ENCODE measurements at regions not wholly inside any gene's neighbourhood (a gene's known extent, or its start where the extent isn't known, plus 50 kb on each side); places are given as distances from the start of the nearest gene placed in this dataset.
A peak's percentile ranks its signal among the peaks of the same experiment; 100 is the strongest.
"Not testable (repeated sequence)": the region's sequence is repeated elsewhere in the genome, so short reads cannot be mapped to it uniquely, and the experiment has no call there.

DNA sequence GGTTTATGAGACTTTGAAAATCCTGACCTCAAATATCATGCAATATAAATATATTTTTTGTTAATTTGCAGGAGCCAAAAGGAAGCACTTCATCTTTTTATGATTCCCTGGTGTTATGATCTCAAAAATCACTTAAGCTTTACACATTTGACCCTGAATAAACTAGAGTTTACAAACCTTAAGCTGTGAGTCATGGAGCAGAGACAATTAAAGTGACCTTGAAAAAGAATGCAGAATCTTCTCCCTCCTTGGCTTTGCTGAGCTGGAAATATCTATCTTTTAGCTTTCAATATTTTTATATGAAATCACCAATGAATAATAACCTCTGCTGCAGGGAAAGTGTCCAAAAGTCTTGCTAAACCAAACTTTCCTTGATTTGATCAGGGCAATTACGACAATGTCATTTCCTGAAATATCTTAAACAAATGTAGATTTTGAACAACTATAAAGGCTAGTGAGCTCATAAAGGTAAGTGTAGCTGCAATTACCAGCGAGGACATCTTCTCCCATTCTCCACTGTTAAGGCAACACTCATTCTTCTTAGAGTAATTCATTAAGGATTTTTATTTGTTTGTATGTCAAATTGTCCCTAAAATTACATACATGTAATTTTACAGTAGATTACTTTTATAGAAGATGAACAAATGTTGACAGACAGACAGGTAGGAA is 747.0 kb upstream of the LUZP2 start:
- DNase-seq (ENCODE audit: low read depth), result no peak

DNA sequence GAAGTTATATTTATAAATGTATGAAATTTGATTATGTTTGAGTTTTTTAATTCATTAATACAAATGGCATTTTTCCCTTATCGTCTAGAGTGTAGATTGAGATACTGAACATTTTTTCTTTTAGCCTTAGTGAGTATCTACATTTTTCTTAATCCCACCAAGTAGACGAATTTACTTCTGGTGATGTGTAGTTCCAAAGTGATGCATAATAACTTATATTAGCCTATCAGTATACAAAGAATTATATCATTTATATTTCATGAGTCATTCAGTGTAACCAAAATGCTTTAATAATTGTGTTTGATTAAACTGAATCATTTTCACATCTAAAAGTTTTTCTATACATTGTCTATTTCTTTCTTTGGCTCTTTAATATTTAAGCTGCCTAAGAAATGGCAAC is 745.6 kb upstream of the LUZP2 start:
- no peak for DNase-seq (ENCODE audit: low read depth)

DNA sequence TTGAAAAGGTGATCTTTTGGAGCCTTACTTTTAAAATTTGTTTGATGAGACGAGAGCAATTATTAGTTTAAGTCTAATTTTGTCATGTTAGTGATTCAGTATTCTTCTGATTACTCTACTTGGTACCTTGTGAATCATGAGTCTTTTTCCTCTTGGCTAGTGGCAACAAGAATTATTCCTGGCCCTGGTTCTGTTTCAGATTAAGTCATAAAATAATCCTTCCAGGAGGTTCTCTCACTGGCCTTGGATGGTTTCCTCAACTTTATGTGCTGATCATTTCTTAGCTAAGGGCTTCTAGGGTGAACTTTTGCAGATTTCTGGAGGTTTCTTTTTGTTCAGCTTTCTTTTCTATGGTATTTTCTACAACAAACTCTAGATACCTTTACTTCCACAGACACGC is 741.8 kb upstream of the LUZP2 start:
- DNase-seq (ENCODE audit: low read depth), result no peak

DNA sequence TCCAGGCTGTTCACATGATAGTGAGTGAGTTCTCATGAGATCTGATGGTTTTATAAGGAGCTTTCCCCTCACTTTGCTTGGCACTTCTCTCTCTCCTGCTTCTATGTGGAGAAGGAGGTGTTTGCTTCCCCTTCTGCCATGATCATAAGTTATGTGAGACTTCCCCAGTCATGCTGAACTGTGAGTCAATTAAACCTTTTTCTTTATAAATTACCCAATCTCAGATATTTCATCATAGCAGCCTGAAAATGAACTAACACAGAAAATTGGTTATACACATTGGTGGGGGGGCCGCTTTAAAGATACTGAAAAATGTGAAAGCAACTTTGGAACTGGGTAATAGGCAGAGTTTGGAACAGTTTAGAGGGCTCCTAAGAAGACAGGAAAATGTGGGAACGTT is 741.1 kb upstream of the LUZP2 start:
- DNase-seq (ENCODE audit: low read depth), result no peak

DNA sequence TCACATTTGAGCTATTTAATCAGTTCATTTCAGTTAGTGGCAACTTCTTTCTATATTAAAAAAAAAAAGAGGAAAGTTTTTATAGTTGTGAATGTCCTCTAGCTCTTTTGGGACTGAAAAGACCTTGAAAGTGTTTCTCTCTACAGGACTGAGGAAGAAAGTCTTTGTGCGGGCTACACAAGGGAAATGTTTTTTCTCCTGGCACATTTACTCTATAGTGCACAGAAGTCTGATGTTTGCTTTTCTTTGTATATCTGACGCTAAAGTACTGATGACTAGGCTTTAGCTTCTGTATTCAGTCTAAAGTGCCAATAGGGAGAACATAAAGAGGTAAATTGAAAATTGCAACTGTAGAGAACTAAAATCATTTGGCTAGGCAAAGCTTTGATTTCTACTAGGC is 737.4 kb upstream of the LUZP2 start:
- DNase-seq (ENCODE audit: low read depth), result no peak

DNA sequence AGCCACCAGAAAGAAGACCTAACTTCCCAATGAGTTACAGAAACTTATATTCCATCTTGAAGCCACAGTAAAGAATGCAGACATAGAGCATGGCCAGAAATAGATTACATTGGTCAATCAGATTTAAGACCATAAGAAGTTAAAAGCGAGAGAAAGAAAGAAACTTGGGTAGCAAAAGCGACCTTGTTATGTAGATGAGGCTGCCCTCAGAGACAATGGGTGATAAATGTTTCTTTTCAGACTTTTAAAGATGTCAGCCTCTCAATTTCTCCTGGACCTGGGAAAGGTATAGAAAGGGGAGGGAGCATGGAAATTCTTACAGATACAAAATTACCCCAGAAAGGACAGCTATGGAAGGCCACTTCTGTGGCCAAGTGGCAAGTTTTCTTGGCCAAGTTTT is 732.6 kb upstream of the LUZP2 start:
- no peak for DNase-seq (ENCODE audit: low read depth)

DNA sequence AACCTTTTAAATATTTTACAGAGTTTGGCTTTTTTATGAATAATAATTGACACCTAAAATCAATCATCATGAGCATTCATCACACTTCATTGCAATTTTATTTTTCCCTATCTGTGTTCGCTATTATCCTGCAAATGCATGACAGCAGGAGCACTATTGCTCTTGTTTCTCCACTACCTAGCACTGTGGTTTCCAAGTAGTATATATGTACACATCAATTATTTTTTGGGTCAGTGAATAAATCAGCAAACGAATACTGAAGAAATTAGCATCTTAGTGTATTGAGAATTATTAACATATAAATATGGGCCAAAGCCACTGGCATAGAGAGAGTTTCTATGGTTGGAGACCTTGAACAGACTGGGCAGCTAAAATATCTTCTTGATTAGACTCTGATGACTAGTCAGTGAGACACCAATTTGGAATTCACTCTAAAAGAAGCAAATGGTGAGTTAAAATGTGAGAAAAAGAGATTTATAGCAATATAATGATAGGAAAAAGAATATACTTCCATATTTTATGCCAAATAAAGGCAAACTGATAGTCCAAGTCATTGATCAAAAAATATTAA is 731.1 kb upstream of the LUZP2 start:
- peak; percentile 73 for DNase-seq (ENCODE audit: low read depth)

DNA sequence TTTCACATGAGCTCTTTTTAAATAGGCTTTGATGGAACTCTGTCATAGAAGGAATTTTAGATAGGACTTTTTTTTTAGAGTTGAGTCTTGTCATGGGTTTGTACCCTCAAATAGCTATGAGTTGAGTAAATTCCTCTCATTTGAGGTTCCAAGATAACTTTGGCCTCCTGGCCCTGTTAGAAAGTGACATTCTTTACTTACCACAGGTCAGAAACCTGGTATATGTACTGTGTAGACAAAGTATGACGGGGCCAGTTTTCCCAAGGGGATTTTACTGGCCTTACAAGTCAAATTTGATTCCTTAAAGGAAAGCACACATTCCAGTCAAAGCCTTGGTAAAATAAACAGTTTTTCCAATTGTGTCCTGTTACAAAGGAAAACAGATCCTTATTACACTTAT is 729.3 kb upstream of the LUZP2 start:
- peak; percentile 62 for DNase-seq (ENCODE audit: low read depth)

DNA sequence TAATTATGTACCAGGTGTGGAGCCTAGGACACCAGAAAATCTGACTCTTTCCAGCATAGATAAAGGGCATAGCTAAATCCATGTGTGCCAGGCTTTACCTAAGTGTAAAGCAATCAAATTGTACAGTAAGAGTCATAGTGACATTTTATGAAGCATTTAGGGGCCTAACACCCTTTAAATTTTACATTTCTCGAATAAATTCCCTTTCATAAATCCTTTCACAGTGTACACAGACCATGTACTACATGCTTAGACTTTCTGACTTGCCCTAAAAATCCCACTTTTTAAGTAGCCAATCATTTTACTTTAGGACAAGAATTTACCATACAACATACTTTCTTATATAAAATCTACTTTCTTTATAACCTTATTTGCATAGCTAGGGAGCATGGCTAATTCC is 727.6 kb upstream of the LUZP2 start:
- DNase-seq (ENCODE audit: low read depth), result peak; percentile 11

DNA sequence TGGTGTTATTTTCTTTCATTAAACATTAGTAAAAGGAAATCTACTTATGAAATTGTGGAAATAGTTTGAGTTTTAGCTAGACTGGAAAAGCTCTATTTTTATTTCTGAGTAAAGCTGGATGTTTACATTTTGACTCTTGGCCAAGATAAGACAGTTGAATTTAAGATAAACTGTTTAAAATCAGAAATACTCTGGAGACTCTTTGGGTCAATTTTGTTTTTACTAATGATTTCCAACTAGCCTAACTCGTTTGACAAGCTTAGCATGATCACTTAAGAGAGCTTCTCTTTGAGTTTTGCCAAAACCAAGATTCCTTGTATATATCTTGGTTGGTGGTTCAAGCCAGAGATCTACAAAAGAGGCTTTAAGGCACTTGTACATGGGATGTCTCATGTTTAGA is 724.8 kb upstream of the LUZP2 start:
- no peak for DNase-seq (ENCODE audit: low read depth)

DNA sequence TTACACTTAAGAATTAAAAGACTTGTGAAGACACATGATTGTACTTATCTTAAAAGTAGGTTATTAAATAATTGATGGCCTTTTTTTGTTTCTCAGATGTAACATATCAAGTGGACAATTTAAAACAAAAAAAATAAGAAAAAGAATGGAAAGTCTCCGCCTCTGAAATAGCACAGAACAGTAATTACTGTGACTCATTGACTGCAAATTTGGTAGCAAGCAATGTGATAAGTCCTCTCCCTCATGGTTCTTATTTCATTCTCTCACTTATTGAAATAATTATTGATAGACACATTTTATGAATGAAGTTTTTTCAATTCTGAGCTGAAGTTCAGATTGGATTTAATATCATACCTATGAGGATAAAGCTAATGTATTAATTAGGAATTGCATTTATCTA is 717.9 kb upstream of the LUZP2 start:
- DNase-seq (ENCODE audit: low read depth), result peak; percentile 60

DNA sequence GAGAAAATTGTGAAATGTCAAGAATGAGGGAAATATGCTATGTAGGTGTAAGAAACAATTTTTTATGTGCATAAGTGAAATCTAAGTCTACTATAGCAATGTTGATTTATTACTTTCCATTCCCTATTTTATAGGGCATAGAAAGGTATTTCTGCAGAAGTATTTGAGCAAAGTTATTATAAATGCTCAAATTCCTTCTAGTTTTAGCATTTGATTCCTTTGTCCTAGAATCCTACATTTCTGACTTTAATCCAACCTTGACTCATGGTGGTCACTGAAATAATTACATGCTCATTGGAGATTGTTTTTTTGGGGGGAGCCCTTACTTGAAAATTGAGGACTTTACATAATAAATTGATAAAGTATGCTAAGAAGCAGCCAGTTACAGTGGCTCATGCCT is 716.6 kb upstream of the LUZP2 start:
- peak; percentile 9 for DNase-seq (ENCODE audit: low read depth)

DNA sequence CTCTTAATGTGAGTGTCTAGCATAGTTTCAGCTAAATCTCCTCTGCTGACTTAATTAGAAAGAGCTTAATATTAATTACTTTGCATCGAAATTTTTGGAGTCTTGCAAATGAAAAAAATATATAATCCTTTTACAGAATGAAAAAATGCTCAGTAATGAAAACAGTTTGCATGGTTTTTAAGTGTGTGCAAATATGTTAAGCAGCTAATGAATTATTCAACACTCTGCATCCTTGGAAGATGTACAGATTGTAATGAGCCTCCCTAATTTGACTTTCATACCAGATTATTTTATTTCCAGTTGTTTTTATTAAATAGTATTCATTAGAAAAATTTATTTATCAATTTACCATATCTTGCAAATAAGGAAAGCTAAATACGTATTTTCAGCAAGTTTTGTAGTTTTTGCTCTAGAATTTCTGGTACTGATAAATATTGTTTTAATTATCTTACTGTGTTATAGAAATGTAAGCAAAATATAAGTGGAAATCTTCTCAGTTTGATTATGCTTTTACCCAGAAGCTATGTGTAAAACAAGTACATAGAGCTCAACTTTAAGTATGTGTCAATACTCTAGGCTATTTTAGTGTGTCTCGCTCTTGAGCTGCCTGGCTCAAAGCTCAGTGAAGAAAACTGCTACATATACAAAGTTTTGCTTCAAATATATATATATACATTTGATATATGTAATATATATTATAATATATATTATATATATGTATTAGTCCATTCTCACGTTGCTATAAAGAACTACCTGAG is 714.9 kb upstream of the LUZP2 start:
- no peak for DNase-seq (ENCODE audit: low read depth)

DNA sequence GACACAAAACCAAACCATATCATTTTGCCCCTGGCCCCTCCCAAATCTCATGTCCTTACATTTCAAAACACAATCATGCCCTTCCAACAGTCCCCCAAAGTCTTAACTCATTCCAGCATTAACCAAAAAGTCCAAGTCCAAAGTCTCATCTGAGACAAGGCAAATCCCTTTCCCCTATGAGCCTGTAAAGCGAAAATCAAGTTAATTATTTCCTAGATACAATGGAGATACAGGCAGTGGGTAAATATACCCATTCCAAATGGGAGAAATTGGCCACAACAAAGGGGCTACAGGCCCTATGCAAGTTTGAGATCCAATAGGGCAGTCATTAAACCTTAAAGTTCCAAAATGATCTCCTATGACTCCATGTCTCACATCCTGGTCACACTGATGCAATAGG is 709.9 kb upstream of the LUZP2 start:
- not testable (repeated sequence) for DNase-seq (ENCODE audit: low read depth)

DNA sequence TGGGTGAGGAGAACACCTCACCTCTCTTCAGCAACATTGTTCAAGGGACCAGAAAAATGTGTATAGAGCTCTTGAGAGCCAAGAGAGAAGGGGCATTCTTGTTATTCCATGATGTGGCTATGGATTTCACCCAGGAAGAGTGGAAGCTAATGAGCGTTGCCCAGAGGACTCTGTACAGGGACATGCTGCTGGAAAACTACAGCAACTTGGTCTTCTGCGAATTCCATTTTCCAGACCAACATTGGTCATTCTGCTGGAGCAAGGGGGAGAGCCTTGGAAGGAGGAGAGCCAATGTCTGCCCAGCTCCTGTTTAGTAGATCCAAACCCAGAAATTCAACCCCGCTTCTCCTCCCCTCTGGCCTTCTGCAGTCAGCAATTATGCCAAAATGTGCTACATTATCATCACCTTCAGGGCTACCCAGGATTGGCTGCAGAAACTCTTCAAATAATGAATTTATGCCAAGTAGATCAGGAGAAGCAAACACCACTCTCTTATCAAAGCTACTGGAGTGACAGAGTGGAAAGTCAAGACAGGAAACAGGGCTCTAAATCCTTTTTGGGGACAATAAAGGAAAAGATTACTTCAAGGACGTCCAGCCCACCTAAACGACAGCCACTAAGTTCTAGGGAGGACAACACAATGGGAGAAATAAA is 707.5 kb upstream of the LUZP2 start:
- peak; percentile 1 for DNase-seq (ENCODE audit: low read depth)

DNA sequence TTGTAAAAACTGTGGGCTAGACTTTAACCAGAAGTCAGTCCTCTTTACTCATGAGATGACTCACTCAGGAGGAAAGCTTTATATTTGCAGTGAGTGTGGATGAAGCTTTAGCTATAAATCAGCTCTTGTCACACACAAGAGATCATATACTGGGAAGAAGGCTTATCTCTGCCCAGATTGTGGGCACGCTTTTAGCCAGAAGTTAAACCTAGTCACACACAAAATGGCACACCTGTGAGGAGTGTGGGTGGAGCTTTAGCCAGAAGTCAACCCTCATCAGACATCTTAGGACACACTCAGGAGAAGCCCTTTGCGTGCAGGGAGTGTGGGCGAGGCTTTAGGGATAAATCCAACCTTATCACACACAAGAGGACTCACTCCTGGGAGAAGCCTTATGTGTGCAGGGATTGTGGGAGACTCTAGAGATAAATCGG is 706.9 kb upstream of the LUZP2 start:
- peak; percentile 87 for DNase-seq (ENCODE audit: low read depth)

DNA sequence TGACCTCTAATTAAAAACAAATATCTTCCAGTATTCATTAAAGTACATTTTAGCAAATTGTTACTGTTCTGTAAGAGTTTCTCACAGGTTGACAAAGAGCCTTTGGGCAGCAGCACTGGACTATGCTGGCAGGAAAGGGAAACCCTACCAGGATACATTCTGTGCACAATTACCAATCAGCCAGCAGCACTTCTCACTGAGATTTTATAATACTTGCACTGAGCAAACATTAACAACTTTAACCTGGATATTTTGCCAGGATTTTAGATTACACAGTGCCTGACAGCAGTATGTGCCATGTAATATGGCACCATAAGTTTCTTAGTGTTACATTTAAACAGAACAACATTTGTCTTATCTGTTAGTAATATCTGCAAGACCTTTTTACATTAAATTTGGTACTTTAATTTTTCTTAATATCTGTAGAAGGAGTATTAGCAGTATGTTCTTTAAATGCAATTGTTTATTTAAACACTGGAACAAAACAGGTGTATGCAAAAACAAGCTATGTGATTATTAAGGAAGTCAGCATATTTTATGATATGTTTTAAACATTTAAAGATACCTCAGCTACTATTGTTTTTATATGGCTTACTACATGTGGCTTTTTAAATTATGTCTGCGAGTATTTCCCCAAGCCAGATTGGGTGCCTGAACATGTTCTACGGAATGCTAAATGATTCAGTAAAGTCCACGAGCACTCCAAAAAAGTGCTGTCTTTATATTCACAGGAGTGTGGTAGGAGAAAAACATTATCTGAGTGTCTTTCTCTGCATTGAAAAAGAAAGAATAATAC is 699.0 kb upstream of the LUZP2 start:
- no peak for DNase-seq (ENCODE audit: low read depth)

DNA sequence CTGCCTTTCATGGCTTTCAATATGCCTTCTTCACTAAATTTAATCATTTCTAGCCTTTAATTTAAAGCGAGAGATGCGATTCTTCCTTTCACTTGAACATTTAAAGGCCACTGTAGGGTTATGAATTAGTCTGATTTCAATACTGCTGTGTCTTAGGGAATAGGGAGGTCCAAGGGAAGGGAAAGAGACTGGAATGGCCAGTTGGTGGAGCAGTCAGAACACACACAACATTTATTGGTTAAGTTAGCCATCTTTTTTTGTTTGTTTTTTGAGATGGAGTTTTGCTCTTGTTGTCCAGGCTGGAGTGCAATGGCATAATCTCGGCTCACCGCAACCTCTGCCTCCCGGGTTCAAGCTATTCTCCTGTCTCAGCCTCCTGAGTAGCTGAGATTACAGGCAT is 662.5 kb upstream of the LUZP2 start:
- DNase-seq (ENCODE audit: low read depth), result peak; percentile 31

DNA sequence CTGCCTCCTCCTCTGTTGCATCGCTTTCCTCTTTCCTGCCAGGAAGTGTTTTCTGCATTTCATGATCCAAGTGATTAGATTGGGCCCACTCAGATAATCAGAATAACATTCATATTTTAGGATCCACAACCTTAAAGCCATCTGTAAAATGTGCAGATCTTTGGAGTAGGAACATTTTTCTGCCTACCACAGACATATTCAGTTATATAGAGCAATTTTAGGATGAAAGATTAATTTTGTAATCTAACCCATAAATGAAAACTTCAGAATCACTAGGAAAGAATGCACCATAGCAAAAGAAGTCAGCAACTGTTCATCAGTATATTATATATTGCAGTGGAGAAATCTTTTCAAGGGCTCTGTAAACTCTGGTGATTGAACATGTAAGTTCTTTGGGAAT is 659.9 kb upstream of the LUZP2 start:
- no peak for DNase-seq (ENCODE audit: low read depth)

DNA sequence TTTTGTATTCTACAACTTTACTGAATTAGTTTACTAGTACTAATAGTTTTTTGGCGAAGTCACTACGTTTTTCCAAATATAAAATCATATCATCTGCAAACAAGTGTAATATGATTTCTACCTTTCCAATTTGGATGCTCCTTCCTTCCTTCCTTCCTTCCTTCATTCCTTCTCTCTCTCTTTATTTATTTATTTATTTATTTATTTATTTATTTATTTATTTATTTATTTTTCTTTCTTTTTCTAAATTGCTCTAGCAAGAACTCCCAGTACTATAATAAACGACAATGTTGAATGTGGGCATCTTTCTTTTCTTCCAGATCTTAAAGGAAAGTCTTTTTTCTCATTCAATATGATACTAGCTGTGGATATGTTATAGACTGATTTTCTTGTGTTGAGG is 656.0 kb upstream of the LUZP2 start:
- no peak for DNase-seq (ENCODE audit: low read depth)

DNA sequence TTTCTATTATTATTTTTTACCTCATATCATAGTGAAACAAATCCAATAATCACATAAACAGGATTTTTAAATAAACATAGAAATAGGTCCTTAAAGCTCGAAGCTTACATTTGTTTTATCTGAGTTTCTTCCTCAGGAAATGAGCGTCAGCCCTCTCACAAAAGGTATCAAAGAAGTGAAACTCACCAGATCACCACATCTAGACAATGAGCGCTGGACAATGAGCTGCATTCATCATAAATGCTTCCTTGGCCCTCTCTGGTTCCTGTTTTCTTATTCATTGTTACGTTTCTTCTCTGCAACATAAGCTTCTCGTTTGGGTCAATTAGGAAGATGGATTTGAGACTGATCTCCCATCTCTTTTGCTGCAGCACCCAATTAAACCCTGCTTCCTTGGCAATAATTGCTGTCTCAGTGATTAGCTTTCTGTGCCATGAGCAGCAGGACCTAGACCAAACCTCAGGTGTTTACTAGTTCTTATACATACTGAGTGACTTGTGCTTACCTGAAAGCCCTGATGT is 649.9 kb upstream of the LUZP2 start:
- DNase-seq (ENCODE audit: low read depth), result no peak

DNA sequence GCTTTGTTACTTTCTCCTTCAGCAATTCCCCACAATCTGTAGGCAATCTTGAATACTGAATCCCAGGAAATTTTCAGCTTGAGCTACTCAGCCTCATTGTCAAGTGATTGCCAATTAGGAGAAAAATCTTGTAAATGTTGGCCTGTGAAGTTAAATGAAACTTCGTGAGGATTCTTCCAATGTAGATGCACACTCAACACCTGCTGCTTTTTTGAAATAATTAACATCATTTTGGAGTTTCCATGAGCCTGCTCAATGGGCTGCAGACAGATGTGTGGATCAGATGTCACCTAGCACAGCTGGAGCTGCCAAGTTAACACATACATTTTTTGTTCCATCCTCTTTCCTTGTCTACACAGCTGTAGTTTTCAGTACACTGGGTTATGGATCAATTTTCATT is 645.6 kb upstream of the LUZP2 start:
- DNase-seq (ENCODE audit: low read depth), result no peak

All from M059J (cell line).